Uterus (tissue), 2 donors: ENCODE measurements at regions not wholly inside any gene's neighbourhood (a gene's known extent, or its start where the extent isn't known, plus 50 kb on each side); places are given as distances from the start of the nearest gene placed in this dataset.
"Not testable (repeated sequence)": the region's sequence is repeated elsewhere in the genome, so short reads cannot be mapped to it uniquely, and the experiment has no call there.

Source experiments
- POLR2A ChIP-seq, 2 donors: fragments of 450-650 bp; IDR thresholded peaks; one replicate each; pipeline ENCODE4 v1.6.1; 2016; ENCODE audit warnings: antibody characterized with exemption in 2 of 2, mild to moderate bottlenecking in 1 of 2, moderate library complexity in 1 of 2
- TF ChIP-seq, protein P1 (sequence below), 4 experiments: fragments of 200-600 bp in 2 of 4; fragments of 450-650 bp in 2 of 4; sonication (generic) in 2 of 4; IDR thresholded peaks; one replicate each; pipeline ENCODE4 v1.5.1; 2016 to 2019; ENCODE audit warnings: antibody characterized with exemption in 4 of 4, mild to moderate bottlenecking in 2 of 4, moderate library complexity in 1 of 4

DNA sequence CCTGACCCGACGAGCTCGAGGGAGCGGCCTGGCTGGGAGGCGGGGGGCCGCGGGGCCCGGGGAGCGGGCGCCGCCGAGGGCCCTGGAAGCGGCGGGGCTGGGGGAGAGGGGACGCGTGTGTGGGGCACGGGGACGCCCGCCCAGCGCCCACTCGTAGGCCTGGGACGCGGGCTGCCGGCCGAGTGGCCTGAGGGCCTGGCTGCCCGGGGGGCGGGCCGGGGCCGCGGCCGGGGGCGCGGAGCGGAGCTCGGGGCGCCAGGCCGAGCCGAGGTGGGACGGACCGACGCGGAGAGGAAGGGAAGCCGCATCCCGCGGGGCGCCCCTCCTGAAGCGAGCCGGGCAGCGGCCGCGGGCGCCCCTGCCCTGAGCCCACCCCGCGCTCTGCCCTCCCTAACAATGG lies 129.9 kb upstream of the PLEKHM1 start:
- TF ChIP-seq, protein P1, sequence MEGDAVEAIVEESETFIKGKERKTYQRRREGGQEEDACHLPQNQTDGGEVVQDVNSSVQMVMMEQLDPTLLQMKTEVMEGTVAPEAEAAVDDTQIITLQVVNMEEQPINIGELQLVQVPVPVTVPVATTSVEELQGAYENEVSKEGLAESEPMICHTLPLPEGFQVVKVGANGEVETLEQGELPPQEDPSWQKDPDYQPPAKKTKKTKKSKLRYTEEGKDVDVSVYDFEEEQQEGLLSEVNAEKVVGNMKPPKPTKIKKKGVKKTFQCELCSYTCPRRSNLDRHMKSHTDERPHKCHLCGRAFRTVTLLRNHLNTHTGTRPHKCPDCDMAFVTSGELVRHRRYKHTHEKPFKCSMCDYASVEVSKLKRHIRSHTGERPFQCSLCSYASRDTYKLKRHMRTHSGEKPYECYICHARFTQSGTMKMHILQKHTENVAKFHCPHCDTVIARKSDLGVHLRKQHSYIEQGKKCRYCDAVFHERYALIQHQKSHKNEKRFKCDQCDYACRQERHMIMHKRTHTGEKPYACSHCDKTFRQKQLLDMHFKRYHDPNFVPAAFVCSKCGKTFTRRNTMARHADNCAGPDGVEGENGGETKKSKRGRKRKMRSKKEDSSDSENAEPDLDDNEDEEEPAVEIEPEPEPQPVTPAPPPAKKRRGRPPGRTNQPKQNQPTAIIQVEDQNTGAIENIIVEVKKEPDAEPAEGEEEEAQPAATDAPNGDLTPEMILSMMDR (IDR thresholded peaks at IDR 0.05): not testable (repeated sequence)
- TF ChIP-seq POLR2A (IDR thresholded peaks at IDR 0.05): not testable (repeated sequence)
